GM12864 (cell line): ENCODE measurements at regions not wholly inside any gene's neighbourhood (a gene's known extent, or its start where the extent isn't known, plus 50 kb on each side); places are given as distances from the start of the nearest gene placed in this dataset.
"Not testable (repeated sequence)": the region's sequence is repeated elsewhere in the genome, so short reads cannot be mapped to it uniquely, and the experiment has no call there.

ENCODE experiments used
- DNase-seq: peaks from one replicate; pipeline ENCODE4 v3.0.0-alpha.2; 2011; ENCODE audit warnings: low read depth
- H3K4me3 ChIP-seq: 2 replicates; pipeline ENCODE4 v1.5.1; 2011; ENCODE audit warnings: mild to moderate bottlenecking, low read depth, low read length, control low read depth

DNA sequence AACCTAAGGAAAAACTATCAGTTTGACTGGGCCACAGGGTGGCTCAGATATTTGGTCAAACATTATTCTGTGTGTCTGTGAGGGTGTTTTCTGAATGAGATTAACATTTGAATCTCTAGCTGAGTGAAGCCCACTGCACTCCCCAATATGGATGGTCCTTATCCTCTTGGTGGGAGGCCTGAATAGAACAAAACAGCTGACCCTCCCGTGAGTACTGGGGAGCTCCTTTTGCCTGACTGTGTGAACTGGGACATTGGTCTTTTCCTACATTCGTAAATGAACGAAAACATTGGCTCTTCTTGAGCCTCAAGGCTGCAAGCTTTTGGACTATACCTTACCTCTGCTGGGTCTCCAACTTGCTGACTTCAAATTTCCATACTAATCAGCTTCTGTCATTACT lies 134.2 kb downstream of the SPATA31A6 start:
- not testable (repeated sequence) for DNase-seq, H3K4me3 ChIP-seq

DNA sequence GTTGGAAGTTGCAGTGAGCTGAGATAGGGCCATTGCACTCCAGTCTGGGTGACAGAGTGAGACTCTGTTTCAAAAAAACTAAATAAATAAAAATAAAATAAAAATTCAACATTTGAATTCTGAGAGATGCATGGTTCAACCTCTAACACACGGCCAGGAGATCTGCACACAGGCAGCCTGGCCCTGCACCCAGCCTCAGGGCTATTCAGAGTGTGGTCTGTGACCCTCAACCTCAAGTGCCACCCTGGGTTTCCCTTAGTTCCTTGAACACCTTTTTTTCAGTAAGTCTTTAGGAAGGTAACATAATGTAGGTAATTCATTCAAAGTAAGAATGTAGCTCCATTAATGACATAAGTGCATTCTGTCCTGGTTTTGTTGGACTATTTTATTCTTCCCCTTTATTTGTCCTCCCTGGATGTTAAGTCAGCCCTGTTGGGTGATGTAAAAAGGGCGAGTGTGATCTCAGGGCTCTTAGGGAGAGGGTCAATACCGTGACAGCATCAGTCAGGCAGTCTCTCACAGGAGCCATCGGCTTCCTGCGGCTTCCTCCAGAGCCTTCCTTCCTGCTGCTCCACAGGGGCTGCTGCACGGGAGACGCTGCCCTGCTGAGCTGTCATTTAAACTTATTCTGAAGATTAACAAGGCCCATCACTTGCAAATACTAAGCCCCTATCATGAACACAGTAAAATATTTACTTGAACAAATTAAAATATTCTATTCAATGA lies 139.8 kb downstream of the SPATA31A6 start:
- DNase-seq, H3K4me3 ChIP-seq: not testable (repeated sequence)

DNA sequence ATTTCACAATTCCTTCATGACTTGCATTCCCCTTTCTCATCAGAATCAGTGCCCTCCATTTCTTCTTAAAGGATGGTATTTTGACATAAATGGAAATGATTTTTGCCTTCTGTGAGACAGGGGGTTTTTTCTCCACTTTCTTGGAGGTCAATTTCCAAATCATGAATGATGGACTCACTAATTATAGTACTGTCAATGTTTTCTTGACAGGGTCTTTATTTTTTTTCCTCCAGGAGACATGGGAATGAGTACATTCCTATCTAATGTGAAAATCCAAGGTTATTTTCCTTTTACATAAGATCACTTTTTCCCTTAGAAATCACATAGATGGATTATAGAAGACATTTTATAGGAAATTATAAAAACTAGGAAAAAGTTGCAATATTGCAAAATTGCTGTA lies 141.7 kb downstream of the SPATA31A6 start:
- not testable (repeated sequence) for H3K4me3 ChIP-seq, DNase-seq

DNA sequence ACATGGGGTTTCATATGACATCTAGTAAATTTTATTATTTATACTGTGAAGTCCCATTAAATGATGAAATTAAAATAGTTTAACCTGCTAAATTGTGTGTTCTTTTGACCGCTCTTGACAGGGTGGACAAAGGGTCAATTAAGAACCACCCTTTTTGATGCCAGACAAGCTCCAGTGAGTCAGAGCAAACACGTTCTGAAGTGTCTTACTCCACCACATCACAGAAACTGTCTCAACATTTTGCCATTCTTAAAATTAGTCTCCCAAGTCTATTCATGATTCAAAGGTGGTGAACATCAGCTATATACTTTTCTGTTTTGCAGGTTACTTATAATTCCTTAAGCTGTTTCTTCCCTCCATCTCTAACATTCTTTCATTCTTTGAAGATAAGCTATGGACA lies 142.1 kb downstream of the SPATA31A6 start:
- not testable (repeated sequence) for H3K4me3 ChIP-seq, DNase-seq

DNA sequence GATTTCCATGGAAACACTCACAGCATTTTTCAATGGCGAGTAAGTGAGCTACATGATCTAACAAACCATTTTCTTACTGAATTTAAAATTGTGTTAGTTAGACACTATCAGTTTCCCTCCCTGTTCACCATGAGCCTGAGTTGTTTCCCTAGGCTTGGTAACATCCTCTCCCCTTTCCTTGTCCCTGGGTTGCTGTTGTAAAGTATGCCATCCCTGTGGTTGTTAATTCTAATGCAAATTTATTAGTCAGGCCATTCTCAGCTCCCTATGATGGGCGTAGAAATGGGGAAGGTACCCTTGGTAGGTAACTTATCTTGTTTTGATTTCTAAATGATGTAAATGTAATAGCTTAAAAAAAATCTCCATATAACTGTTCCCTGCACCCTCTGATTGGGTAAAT lies 143.0 kb downstream of the SPATA31A6 start:
- not testable (repeated sequence) for DNase-seq, H3K4me3 ChIP-seq

DNA sequence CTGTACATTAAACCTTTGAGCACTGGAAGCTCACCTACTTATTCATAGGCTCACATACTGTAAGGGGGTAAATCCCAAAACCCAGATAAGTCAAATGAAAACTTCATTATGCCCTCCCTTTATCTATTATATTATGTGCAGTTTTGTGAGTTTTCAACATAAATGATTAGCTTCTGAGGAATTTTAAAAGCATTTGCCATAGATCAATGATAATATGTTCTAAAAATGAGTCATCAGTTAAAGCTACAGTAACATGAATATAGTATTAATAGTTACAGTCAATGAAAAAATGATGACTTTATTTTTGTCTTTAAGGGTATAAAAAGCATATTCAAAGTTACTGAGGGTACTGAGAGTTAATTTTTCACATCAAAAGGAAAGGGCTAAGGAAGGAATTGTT lies 151.9 kb downstream of the SPATA31A6 start:
- not testable (repeated sequence) for H3K4me3 ChIP-seq, DNase-seq

DNA sequence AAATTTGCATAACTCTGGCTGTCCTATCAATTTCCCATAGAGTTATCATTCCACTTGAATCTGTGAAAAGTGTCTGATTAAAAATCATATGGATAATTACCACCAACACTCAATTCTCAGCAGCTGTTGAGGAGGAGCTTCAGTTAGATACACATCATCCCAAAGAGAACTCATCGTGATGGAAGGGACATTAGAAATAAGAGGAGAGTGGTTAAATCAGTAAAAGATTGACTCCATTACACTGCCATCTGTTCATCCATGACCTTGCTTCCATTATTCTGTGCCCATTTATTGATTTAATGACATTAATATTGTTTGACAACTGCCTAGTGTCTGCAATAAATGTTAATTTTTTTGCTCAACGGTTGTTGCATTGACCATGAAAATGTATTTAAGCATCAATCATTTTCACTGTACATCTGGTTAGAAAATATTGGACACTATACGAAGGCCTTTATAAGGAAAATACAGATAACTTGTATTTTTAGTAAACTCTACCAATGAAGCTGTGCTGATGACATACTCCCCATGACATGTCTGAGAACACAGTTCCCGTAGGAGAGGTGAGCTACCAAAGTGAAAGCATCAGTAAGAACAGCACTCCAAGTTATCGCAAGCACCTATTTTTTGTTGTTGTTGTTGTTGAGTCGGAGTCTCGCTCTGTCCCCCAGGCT lies 152.7 kb downstream of the SPATA31A6 start:
- H3K4me3 ChIP-seq, DNase-seq: not testable (repeated sequence)

DNA sequence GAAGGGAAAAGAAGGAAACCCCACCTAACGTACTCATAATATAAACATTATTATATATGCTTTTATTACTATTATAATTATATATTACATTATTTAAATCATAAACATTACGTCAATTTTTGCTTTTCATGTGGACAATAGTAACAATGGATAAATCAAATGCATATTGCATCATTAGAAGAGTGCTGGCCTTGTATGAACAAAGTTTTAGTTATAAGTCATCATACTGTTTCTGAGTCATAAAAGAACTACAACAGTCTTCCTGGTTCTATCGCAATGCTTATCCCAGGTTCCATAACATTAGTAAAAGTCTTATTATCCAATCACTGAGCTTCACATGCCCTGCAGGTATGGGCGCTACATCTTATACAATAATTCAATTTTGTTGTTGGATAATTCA lies 154.8 kb downstream of the SPATA31A6 start:
- H3K4me3 ChIP-seq, DNase-seq: not testable (repeated sequence)

DNA sequence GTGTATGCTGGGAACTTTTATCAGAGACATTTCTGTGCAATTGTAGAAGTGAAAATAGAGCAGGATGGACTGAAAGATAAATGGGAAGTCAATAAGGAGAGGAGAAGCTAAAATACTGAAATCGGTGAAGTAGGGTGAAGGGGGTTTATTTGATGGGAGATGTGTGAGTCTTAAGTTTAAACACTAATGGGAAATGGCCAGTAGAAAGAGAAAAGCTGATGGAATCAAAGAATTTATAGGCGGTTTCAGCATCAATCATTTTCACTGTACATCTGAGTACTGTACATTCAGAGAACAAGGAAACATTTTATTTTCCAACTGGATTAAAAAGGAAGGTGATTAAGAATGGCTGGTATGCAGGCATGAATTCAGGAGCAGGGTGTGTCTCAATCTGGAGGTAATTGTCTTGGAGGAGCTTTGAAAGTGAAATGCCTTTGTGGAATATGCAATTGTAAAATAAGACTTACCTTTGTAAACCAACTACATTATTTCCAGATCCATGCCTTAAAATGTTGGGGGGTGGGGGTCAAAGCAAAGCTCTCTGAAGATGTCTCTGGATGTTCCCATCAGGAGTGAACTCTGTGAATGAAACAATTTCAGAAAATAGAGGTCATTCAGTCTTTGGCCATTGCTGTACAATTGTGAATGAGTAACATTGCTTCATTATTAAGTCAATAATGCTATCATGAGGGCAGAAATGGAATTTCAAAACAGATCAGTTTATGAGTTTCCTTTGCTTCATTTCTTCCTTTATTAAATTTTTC lies 156.4 kb downstream of the SPATA31A6 start:
- not testable (repeated sequence) for DNase-seq, H3K4me3 ChIP-seq

DNA sequence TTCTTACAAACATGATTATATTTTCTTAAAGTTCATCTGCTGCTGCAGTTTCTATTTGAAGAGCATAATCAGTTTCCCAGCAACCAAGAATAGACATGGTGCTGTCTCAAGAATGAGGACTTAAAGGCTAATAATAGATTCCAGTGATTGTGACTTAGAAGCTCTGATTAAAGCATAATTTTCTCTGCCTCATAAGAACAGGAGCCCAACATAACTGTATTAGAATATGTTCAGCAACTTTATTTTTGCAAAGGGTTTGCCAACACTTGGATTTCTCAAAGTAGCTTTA lies 156.9 kb downstream of the SPATA31A6 start:
- not testable (repeated sequence) for H3K4me3 ChIP-seq, DNase-seq

DNA sequence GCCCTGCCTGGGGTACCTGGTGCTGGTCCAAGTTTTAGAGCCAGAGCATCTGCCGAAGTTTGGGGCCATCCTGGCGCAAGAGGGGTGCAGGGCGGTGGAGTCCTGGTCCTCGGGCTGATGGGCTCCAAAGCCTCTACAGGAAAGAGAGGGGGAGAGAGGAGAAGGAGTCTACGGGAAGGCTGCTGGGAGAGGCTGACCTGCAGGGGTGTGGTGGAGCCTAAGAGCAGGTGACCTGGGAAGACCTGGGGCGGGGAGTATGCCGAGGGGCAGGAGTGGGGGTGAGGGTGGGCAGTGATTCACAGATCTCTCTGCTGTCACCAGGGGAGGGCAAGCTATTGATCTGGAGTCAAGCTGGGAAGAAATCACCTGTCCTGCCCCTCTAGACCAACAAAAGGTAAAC lies 158.4 kb downstream of the SPATA31A6 start:
- H3K4me3 ChIP-seq, DNase-seq: not testable (repeated sequence)

DNA sequence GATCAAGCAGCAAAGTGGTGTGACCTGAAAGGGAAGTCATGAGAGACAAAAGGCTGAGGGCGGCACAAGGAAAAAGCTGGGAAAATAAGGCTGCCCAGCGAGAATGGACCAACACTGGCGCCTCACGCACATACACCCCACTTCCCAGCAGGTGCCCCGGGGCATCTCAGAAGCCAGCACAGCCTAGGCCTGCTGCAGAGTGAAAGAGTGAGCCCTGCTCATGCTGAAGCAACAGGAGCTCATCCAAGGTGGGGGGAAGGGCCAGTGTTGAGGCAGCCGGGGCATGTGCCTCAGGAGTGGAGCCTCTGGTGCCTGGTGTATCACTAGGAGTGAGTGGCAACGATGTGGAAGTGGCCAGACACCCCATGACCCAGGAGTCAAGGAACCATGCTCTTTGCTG lies 158.8 kb downstream of the SPATA31A6 start:
- DNase-seq, H3K4me3 ChIP-seq: not testable (repeated sequence)

DNA sequence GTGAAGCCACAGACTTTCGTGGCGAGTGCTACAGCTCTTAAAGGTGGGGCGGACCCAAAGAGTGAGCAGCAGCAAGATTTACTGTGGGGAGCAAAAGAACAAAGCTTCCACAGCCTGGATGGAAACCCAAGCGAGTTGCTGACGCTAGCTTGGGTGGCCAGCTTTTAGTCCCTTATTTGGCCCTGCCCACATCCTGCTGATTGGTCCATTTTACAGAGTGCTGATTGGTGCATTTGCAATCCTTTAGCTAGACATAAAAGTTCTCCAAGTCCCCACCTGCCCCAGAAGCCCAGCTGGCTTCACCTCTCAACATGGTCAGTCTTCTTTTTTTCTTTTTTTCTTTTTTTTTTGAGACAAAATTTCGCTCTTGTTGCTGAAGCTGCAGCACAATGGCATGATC lies 161.0 kb downstream of the SPATA31A6 start:
- DNase-seq, H3K4me3 ChIP-seq: not testable (repeated sequence)

DNA sequence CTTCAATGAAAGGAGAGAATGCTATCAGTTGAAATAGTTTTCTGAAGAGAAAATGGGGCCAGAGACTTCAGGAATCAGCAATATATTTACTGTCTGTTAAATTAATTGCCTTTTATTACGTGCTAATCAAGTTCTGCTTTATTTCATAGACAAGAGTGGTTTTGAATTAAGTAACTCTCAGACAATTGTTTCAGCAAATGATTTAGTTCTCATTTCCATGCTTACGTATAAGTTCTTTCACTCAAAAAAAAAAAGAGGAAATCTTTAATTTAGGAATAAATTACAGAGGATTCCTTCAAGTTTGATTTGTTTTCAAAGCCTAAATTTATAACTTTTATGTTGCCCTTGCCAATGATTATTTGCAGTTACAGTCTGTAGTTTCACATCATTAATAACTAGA lies 163.5 kb downstream of the SPATA31A6 start:
- H3K4me3 ChIP-seq, DNase-seq: not testable (repeated sequence)

DNA sequence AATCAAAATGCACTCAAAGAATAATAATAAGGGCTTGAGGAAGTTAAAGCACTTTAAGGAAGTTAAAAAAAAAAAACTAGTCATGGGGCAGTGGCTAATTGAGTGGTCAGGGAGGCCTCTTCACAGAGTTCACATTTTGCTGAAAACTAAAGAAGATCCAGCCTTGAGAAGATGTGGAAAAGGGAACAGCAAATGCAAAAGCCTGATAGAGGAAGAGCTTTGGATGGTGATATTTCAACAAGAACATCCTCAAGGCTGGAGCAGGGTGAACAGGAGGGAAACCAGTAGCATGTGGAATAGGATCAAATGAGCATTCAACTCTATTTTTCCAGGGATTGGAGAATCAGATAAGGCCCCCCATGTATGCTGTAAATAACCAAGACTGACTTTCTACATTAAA lies 165.7 kb downstream of the SPATA31A6 start:
- not testable (repeated sequence) for DNase-seq

DNA sequence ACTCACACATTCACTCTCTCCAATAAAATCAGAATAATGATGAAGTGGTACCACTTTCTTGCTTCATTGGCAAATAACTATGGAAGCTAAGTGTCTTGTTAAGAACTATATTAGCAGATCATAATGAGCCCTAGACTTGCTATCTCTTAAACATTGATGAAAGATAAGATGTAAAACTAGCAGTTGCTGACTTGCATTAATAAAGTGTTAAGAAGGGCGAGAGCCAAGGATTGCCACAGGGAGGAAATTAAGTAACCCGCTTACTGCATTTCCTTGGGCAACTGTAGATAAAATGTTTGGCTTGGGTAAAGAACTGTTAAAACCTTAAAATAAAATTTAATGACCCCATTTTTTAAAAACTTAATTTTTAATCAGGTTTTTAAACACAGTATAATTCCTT lies 167.0 kb downstream of the SPATA31A6 start:
- not testable (repeated sequence) for DNase-seq, H3K4me3 ChIP-seq

More for the DNA sequence above, 165.7 kb downstream of the SPATA31A6 start:
- H3K4me3 ChIP-seq = not testable (repeated sequence)

DNA sequence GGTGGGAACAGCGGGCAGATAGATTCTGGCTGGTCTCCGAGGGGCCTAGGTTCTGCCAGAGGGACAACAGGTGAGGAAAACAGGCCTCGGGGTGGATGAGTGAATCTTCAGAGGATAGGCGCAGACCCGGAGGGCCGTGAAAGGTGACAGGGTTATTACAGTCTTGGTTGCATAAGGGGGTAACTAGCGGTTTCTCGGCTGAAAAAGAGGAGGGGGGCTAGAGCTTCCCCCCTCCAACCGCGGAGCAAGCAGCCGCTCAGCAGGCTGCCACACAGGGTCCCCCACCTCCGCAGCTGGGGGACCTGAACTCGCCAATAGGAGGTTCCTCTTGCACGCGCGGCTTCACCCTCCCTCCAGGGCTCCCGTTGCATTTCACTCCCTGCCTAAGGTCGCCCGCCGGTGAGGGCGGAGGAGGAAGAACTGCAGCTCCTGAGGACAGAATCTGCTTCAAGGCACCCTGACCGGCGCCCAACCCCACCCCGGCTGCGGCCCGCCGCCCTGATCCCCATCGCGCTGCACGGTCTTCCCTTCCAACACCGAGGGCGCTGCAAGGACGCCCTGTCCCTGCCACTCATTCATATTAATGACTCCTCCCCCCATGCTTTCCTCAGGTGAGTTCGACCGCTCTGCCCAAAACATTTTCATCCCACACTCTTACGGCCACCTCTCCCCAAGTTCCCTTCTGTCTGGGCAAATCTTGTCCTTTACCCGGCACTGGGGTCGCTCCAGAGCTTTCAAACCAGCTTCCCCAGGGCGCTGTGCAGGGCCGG lies 174.3 kb downstream of the SPATA31A6 start:
- not testable (repeated sequence) for H3K4me3 ChIP-seq, DNase-seq

DNA sequence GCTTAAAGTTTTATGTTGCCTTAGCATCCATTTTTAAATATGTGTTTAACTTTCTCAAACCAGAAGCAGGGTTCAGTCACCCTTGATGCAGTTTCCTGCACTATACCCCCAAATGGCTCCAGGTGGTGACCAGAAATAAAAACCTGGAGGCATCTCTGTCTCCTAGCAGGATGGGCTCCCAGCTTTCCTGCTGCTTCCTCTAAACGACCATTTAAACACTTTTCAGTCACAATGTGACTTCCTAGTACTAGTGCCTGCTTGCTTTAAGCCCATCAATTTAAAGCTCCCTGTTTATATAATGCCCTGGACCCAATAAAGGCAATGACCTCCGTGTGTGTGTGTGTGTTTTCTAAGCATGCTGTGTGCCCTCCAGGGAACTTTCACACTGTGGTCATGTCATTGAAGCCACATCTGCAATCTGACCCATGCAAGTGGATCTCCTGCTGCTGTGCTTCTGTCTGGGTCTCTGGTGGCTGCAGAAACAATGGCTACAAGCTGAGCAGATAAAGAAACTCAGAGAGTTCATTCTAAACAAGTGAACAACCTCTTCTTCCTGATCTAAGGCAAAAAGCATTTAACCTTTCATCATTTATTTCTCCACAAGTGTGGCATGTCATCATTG lies 175.3 kb downstream of the SPATA31A6 start:
- not testable (repeated sequence) for DNase-seq, H3K4me3 ChIP-seq
